GM18498 (cell line): ENCODE measurements at regions not wholly inside any gene's neighbourhood (a gene's known extent, or its start where the extent isn't known, plus 50 kb on each side); places are given as distances from the start of the nearest gene placed in this dataset.
"Not testable (repeated sequence)": the region's sequence is repeated elsewhere in the genome, so short reads cannot be mapped to it uniquely, and the experiment has no call there.

Source experiments
- ATAC-seq: cut with Tn5 transposase; IDR thresholded peaks from one replicate; pipeline ENCODE4 v1.9.1; 2021; ENCODE audit warnings: mild to moderate bottlenecking, moderate library complexity; ENCODE audit not compliant: unreplicated experiment

GRCh38 chr4:25981749-25982148 is 67.7 kb downstream of the SMIM20 start:
- ATAC-seq: no peak

DNA sequence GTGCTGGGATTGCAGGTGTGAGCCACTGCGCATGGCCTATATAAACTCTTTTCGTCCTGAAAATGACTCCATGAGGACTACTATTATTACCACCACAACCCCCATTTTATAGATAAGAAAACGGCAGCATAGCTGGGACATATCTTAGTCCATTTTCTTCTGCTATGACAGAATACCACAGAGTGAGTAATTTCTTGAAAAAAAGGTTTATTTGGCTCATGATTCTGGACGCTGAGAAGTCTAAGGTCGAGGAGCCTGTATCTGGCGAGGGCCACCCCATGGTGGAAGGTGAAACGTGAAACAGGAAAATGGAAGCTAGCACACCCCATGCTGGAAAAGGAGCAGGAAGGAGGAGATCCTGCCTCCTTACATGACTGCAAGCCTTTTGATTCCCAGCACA is 68.9 kb downstream of the SMIM20 start:
- no peak for ATAC-seq

DNA sequence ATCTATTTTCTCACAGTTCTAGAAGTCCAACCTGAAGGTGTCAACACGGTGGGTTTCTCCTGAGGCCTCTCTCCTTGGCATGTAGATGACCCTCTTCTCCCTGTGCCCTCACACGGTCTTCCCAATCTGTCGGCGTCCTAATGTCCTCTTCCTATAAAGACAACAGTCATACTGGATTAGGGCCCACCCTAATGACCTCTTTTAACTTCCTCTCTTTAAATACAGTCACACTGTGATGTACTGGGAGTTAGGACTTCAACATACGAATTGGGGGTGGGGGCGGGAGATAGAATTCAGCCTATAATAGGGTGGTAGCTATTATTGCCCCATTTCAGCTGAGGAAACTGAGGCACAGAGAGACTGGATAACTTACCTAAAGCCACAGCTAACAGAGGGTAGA is 70.2 kb downstream of the SMIM20 start:
- no peak for ATAC-seq

- ATAC-seq: no peak
Observed at GRCh38 chr4:25984796-25985195, 70.8 kb downstream of the SMIM20 start.

DNA sequence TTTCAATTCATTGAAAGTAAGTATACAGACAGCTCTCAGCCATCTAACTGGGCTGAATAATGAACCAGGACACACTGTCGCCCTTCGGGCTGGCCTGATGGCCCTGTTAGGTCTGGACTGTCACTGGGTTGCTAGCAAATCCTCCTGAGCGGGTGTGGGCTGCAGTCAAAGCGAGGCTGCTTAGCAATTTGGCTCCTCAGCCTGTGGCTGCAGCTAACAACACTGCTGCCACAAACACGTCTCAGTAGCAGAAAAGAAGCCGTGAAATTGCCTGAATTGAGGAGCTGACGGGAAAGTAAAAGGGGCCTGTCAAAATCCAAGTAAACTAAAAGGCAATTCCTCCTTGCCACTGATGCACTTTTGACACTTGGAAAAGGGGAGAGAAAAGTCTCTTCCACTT is 72.8 kb downstream of the SMIM20 start:
- no peak for ATAC-seq

DNA sequence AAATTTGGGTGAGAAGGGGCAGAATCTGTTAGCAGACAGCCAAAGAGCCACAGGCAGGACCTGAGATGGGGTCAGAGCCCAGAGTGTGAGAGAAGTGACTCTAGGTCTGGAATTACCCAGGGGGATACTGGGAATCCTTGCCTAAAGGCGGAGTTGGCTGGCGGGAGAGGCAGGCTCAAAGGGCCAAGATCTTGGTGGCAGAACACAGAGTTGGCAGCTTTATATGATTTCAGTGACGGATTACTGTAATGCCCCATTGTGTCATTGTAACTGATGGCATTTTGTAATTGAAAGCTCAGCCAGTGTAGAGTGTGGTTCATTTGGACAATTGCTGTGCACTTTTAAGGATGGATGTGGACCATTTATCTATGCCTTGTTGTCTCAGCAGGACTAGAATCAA is 77.3 kb downstream of the SMIM20 start:
- no peak for ATAC-seq

DNA sequence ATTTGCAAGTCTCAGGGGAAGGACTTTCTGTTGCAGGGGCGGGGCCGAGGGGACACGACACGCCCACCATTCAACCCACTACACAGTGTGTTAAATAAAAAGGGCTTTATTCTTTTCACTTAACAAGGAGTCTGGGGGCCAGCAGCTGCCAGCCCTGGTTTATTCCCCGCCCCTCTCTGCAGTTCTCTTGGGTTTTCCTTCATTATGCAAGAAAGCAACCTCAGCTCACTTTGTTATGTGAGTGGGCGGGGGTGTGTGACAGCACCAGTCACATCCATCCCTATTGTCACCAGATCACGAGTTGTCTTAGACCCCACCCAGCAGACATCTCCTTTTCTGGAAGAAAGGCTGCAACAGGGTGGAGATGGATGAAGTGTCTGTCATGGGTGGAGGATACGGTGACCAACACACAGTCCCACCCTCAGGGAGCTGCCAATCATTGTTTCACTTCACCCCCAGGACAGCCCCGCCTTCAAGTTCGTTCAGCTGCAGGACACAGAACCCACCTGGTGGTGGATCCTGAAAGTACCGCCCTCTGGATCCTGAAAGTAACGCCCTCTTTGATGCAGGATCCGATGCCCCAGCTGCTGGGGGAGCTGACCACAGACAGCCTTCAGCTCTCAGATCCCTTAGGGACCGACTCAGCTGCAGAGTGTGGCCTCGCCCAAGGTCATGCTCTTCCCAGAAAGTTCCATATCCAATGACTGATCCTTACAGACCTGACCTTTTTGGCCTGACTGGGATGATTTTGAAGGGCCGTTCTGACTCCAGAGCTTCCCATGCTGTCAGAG is 79.6 kb downstream of the SMIM20 start:
- no peak for ATAC-seq

DNA sequence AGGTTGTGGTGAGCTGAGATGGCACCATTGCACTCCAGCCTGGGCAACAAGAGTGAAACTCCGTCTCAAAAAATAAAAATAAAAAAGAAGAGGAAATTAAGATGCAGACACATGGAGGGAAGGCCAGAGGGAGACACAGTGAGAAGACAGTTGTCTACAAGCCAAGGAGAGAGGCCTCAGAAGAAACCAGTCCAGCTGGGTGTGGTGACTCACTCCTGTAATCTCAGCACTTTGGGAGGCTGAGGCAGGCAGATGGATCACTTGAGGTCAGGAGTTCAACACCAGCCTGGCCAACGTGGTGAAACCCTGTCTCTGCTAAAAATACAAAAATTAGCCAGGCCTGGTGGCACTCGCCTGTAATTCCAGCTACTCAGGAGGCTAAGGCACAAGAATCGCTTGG is 80.6 kb downstream of the SMIM20 start:
- not testable (repeated sequence) for ATAC-seq

DNA sequence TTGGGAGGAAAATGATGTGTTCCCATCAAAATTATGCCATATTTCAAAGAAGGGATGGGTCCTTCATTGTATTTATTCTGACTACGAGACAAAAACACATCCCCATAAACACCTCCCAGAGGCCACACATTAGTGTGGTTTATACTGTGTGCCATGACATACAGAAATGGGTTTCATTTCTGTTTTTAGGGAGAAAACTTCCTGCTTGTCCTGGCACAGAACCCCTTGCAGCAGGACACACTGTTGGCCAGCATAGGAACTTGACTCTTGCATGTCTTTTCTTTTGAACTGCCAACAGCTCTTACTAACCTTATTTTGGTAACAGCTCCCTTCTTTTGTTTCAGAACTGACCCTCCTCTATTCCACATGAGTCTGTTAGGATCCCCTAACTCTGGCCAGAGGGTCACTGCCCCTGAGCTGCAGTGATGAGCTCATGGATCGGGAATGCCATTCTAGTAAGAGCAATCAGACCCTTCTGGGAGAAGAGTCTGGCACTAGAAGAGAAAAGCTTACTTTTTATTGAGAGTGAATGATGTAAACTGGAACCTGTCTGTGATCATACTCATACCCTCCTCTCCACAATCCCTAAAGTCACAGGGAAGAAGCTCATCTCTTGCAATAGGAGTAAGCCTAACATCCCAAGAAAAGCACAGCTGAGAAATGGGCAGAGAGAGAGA is 86.4 kb downstream of the SMIM20 start:
- no peak for ATAC-seq

DNA sequence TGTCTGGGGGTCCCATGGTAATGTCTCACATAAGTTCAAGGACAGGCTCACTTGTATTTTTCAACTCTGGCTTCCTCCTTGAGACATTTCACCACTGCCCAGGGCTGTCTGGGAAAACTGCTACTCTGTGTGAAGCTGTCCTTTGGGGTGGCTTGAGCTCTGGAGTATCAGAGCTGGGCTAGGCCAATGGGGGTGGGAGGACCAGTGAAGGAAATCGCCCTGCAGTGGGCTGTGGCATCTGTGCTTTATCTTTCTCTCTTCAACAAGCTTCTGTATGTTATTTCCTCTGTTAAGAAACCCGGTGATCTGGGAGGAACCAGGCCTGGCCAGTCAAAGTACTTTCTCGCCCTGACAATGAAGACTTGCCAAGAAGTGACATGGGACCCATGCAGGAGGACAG is 87.4 kb downstream of the SMIM20 start:
- ATAC-seq: no peak

- ATAC-seq: no peak
Observed at GRCh38 chr4:26001816-26002215, 87.8 kb downstream of the SMIM20 start.

- ATAC-seq: no peak
Observed at GRCh38 chr4:26003056-26003455, 89.0 kb downstream of the SMIM20 start.

DNA sequence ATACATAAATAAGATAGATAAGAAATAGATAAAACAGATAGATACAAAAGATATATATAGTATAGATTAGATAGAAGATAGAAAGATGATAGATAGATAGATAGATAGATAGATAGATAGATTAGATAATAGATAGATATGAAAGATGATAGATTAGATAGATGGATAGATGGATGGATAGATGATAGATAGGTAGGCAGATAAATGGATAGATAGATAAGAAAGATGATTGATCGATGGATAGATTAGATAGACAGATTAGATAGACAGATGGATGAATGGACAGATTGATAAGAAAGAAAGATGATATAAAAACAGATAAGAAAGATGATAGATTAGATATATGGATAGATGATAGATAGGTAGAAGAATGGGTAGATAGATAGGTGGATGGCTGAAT is 90.3 kb downstream of the SMIM20 start:
- no peak for ATAC-seq

DNA sequence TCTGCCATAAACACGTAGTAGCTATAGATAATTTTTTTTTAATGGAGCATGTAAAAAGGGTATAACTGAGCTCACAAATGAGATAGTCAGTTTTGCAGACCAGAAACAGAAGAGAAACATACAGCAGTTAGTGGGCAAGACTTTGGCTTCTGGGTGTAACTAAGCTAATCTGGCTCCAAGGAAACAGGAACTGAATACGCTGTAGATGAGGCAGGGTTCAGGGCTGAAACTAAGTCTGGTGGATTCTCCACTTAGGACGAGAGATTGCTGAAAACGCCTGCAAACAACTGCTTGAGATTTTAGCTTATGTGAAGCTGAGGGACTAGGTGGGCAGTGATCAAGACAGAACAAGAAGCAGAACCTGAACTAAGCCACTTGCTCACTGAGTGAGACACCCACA is 91.7 kb downstream of the SMIM20 start:
- ATAC-seq: no peak

GRCh38 chr4:26008737-26009136 is 94.7 kb downstream of the SMIM20 start:
- ATAC-seq: no peak

DNA sequence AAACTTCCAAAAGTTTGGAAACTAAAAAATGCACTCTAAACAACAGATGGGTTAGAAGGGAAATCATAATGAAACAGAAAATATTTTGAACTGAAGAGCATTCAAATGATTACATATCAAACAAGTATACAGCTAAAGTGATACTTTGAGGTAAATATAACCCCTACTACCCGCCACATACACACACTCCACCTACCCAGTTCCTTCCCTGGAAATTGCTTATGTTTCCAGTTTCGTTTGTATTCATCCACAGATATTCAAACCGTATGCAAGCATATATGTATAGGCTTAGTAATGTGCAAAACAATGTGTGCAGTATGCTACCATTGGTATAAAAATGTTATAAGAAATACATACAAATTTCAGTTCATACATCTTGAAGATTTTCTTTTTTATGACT is 95.5 kb downstream of the SMIM20 start:
- no peak for ATAC-seq

DNA sequence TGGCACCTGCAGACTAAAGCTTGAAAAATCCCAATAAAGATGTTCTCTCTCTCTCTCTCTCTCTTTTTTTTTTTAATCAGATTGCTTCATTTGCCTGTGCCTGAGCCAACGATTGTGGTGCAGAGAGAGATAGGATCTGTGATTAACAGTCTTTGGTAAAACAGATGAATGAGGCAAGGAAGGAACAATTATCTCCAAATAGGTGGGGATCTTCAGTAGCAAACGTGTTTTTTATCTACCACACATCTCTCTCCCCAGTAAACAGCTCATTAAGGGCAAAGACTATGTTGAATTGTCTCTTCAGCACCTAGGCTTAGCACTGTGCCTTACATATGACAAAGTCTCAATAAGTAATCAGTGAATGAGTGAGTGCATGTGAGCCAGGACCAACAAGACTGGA is 96.3 kb downstream of the SMIM20 start:
- ATAC-seq: no peak

DNA sequence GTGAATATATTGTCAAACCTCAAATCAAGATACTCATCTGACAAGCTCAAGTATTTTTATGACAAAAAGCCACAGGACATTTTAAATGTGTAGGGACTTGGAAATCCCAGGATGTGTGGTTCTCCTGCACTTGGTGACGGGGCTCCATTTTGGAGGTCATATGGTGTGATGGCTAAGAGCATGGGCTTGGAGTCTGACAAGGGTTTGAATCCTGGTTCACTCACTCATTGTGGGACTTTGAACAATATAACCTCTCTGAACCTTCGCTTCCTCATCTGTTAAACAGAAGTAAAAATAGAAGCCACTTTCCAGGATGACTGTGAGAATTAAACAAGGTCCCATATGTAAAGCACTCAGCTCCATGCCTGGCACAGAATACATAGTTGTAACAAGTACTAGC is 99.6 kb downstream of the SMIM20 start:
- ATAC-seq: no peak

DNA sequence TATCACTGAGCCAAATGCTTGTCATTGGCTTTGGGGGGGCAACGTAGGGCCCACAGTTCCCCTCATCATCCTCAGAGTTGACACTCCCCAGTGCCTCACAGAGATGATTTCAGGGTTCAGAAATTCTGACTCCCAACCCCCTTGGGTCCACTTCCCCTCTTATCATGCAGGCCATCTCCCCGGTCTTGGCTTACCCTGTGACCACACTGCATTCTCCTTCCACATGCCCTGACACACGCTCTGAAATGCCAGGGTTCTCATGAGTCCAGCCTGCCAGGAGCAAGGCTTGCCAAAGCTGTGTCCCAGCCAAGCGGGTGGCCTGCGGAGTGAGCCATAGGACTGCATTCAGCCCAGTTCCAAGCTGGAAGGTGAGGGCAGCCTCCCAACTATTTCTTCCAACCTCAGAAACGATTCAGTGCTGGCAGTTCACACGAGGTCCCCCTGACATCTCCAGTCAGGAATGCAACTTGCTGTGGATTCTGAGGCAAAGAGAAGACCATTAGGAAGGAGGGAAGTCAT is 101.2 kb downstream of the SMIM20 start:
- no peak for ATAC-seq

- no peak for ATAC-seq
Observed at GRCh38 chr4:26015906-26016305, 101.9 kb downstream of the SMIM20 start.

DNA sequence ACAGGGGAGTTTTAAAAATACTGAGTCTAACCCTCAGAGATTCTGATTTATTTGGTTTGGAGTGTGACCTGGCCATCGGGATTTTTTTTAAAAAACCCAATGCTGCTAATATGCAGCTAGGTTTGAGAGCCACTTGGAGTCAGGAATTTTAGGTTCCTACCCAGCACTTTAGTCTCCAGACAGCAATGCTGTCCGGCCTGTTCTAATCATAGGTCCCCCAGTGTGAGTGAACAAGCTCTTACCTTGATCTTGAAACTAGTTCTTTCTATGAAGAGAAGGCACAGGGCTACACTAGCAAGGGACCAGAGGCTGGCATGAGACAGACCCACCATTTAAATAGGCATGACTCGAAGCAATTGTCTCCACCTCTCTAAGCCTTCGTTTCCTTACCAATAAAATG is 103.5 kb downstream of the SMIM20 start:
- ATAC-seq: no peak

- ATAC-seq: not testable (repeated sequence)
Observed at GRCh38 chr4:26017961-26018700, 104.1 kb downstream of the SMIM20 start.
